ENCODE measurements at regions not wholly inside any gene's neighbourhood (a gene's known extent, or its start where the extent isn't known, plus 50 kb on each side); places are given as distances from the start of the nearest gene placed in this dataset.

GRCh38 chrY:15162211-15162610, 637.9 kb downstream of the NLGN4Y start:
- no peak overlapping the region for H3K4me3 ChIP-seq (replicated peaks in 1 of 2; ENCODE audit: low read depth in 2 of 2, low read length in 2 of 2)
- DNase-seq (ENCODE audit: low read depth in 2 of 2), result no peak
- TF ChIP-seq CTCF (IDR thresholded peaks at IDR 0.05; ENCODE audit: low read depth, low read length), result no peak

GRCh38 chrY:15179890-15180289, 655.6 kb downstream of the NLGN4Y start:
- DNase-seq (ENCODE audit: low read depth in 2 of 2), result no peak
- TF ChIP-seq CTCF (IDR thresholded peaks at IDR 0.05; ENCODE audit: low read depth, low read length), result no peak
- H3K4me3 ChIP-seq (replicated peaks in 1 of 2; ENCODE audit: low read depth in 2 of 2, low read length in 2 of 2), result no peak overlapping the region

GRCh38 chrY:15229056-15229455, 704.7 kb downstream of the NLGN4Y start:
- H3K4me3 ChIP-seq (replicated peaks in 1 of 2; ENCODE audit: low read depth in 2 of 2, low read length in 2 of 2), result no peak overlapping the region
- TF ChIP-seq CTCF (IDR thresholded peaks at IDR 0.05; ENCODE audit: low read depth, low read length), result no peak
- DNase-seq (ENCODE audit: low read depth in 2 of 2), result no peak

- TF ChIP-seq CTCF (IDR thresholded peaks at IDR 0.05; ENCODE audit: low read depth, low read length), result no peak
- no peak for DNase-seq (ENCODE audit: low read depth in 2 of 2)
- H3K4me3 ChIP-seq (replicated peaks in 1 of 2; ENCODE audit: low read depth in 2 of 2, low read length in 2 of 2), result no peak overlapping the region
These were observed 715.3 kb downstream of the NLGN4Y start for GRCh38 chrY:15239596-15240132.

GRCh38 chrY:15259286-15259685, 735.0 kb downstream of the NLGN4Y start:
- TF ChIP-seq CTCF (IDR thresholded peaks at IDR 0.05; ENCODE audit: low read depth, low read length), result no peak
- H3K4me3 ChIP-seq (replicated peaks in 1 of 2; ENCODE audit: low read depth in 2 of 2, low read length in 2 of 2), result no peak overlapping the region
- DNase-seq (ENCODE audit: low read depth in 2 of 2), result no peak

GRCh38 chrY:15286572-15286971, 762.2 kb downstream of the NLGN4Y start:
- DNase-seq (ENCODE audit: low read depth in 2 of 2), result no peak
- H3K4me3 ChIP-seq (replicated peaks in 1 of 2; ENCODE audit: low read depth in 2 of 2, low read length in 2 of 2), result no peak overlapping the region
- TF ChIP-seq CTCF (IDR thresholded peaks at IDR 0.05; ENCODE audit: low read depth, low read length), result no peak

GRCh38 chrY:15289821-15290220, 765.5 kb downstream of the NLGN4Y start:
- H3K4me3 ChIP-seq (replicated peaks in 1 of 2; ENCODE audit: low read depth in 2 of 2, low read length in 2 of 2), result no peak overlapping the region
- no peak for TF ChIP-seq CTCF (IDR thresholded peaks at IDR 0.05; ENCODE audit: low read depth, low read length)

More at GRCh38 chrY:15289821-15290220, 765.5 kb downstream of the NLGN4Y start:
- no peak for DNase-seq (ENCODE audit: low read depth in 2 of 2)

Data from cardiac fibroblast (primary cell).